SU-DHL-6 (cell line): ENCODE measurements at regions not wholly inside any gene's neighbourhood (a gene's known extent, or its start where the extent isn't known, plus 50 kb on each side); places are given as distances from the start of the nearest gene placed in this dataset.

ENCODE experiments used
- H2AFZ ChIP-seq: fragments of 200-600 bp; sonication (generic); 2 replicates; pipeline ENCODE4 v1.6.1; 2014; ENCODE audit warnings: low read depth, mild to moderate bottlenecking, moderate library complexity, mixed read lengths, antibody characterized with exemption, low read length; ENCODE audit not compliant: severe bottlenecking
- H3F3A ChIP-seq: fragments of 200-600 bp; shearing (Covaris generic); 2 replicates; pipeline ENCODE4 v1.6.0; 2016; ENCODE audit warnings: antibody characterized with exemption, mild to moderate bottlenecking; ENCODE audit not compliant: insufficient read depth
- H3K27ac ChIP-seq: fragments of 200-600 bp; sonication (generic); 2 replicates; pipeline ENCODE4 v1.5.1; 2016; ENCODE audit warnings: low read depth, mild to moderate bottlenecking, low read length, moderate library complexity, mixed read lengths
- H3K27me3 ChIP-seq: fragments of 200-600 bp; sonication (generic), shearing (Covaris generic); 2 replicates; pipeline ENCODE4 v1.6.0; 2014; ENCODE audit warnings: mild to moderate bottlenecking, low read length
- H3K36me3 ChIP-seq: fragments of 200-600 bp; sonication (generic); 2 replicates; pipeline ENCODE4 v1.6.1; 2014; ENCODE audit warnings: mild to moderate bottlenecking, low read length, mixed read lengths
- H3K4me2 ChIP-seq: fragments of 300-600, 200-600 bp; shearing (Covaris generic), sonication (generic); 2 replicates; pipeline ENCODE4 v1.6.0; 2014; ENCODE audit warnings: low read length, low read depth, mild to moderate bottlenecking; ENCODE audit not compliant: poor library complexity, severe bottlenecking
- H3K4me3 ChIP-seq: fragments of 200-600 bp; sonication (generic); 2 replicates; pipeline ENCODE4 v1.5.1; 2014; ENCODE audit warnings: antibody characterized with exemption, low read length, mild to moderate bottlenecking, mixed read lengths; ENCODE audit not compliant: insufficient read depth, poor library complexity, severe bottlenecking
- H3K79me2 ChIP-seq: fragments of 200-600 bp; sonication (generic); 2 replicates; pipeline ENCODE4 v1.6.1; 2014; ENCODE audit warnings: mild to moderate bottlenecking, low read length, moderate library complexity; ENCODE audit not compliant: insufficient read depth
- H3K9ac ChIP-seq: fragments of 200-600 bp; sonication (generic); 2 replicates; pipeline ENCODE4 v1.7.0; 2014; ENCODE audit warnings: mild to moderate bottlenecking, low read length
- H3K9me2 ChIP-seq: fragments of 200-600 bp; sonication (generic); replicated peaks from 2 replicates; pipeline ENCODE4 v1.6.1; 2014; ENCODE audit warnings: low read length; ENCODE audit not compliant: insufficient read depth
- H3K9me3 ChIP-seq: fragments of 200-600 bp; sonication (generic); 2 replicates; pipeline ENCODE4 v1.6.1; 2014; ENCODE audit warnings: low read length, mixed read lengths; ENCODE audit not compliant: insufficient read depth
- H4K20me1 ChIP-seq: fragments of 200-600 bp; sonication (generic); 2 replicates; pipeline ENCODE4 v1.6.1; 2014; ENCODE audit warnings: low read depth, mild to moderate bottlenecking, antibody characterized with exemption, low read length, moderate library complexity, mixed read lengths
- CTCF ChIP-seq: fragments of 200-600 bp; sonication (generic); IDR thresholded peaks from one replicate; pipeline ENCODE4 v1.5.1; 2017; ENCODE audit warnings: antibody characterized with exemption, mild to moderate bottlenecking, low read length, moderate library complexity; ENCODE audit not compliant: insufficient read depth, poor library complexity, severe bottlenecking
- EZH2phosphoT487 ChIP-seq: fragments of 200-600 bp; sonication (generic), shearing (Covaris generic); conservative IDR thresholded peaks from 2 replicates; pipeline ENCODE4 v1.6.1; 2018; ENCODE audit warnings: mild to moderate bottlenecking, antibody characterized with exemption, low read length, moderate library complexity, mixed read lengths

- Histone ChIP-seq H3K27ac (no peak overlapping the region), H3K27me3 (no peaks in the 10 kb centered on the region), H3K36me3 (no peaks in the 10 kb centered on the region), H3F3A (no peaks in the 10 kb centered on the region), H2AFZ (no peak overlapping the region), H3K9ac (no peak overlapping the region), H3K9me3 (no peaks in the 10 kb centered on the region), H3K79me2 (no peaks in the 10 kb centered on the region), H3K4me2 (no peak overlapping the region), H3K9me2 (no peaks in the 10 kb centered on the region), H3K4me3 (no peak overlapping the region), H4K20me1 (no peaks in the 10 kb centered on the region)
- TF ChIP-seq EZH2phosphoT487 (no peak), CTCF (no peak)
Measured at GRCh38 chr5:27241564-27242257, 203.3 kb upstream of the CDH9 start.

GRCh38 chr5:27240791-27241190 lies 202.4 kb upstream of the CDH9 start:
- Histone ChIP-seq H3K79me2 (no peaks in the 10 kb centered on the region), H3K36me3 (no peaks in the 10 kb centered on the region), H3K27me3 (no peaks in the 10 kb centered on the region), H3K4me3 (no peak overlapping the region), H3K9ac (no peak overlapping the region), H2AFZ (no peak overlapping the region), H3K9me3 (no peaks in the 10 kb centered on the region), H3K4me2 (no peak overlapping the region), H4K20me1 (no peaks in the 10 kb centered on the region), H3K27ac (no peak overlapping the region), H3F3A (no peaks in the 10 kb centered on the region), H3K9me2 (no peaks in the 10 kb centered on the region)
- no peak for TF ChIP-seq CTCF

GRCh38 chr5:27234916-27235315 lies 196.5 kb upstream of the CDH9 start:
- Histone ChIP-seq H3K27ac (no peak overlapping the region), H3K79me2 (no peaks in the 10 kb centered on the region), H3K27me3 (no peaks in the 10 kb centered on the region), H4K20me1 (no peaks in the 10 kb centered on the region), H3K9me3 (no peaks in the 10 kb centered on the region; the same call in 1 of the 2 replicates), H3F3A (no peaks in the 10 kb centered on the region), H3K9ac (no peak overlapping the region), H2AFZ (no peak overlapping the region), H3K36me3 (no peaks in the 10 kb centered on the region), H3K4me3 (no peak overlapping the region), H3K4me2 (no peak overlapping the region), H3K9me2 (no peaks in the 10 kb centered on the region)
- no peak for TF ChIP-seq EZH2phosphoT487
- TF ChIP-seq CTCF, result no peak
